ENCODE measurements at regions not wholly inside any gene's neighbourhood (a gene's known extent, or its start where the extent isn't known, plus 50 kb on each side); places are given as distances from the start of the nearest gene placed in this dataset.
"Not testable (repeated sequence)": the region's sequence is repeated elsewhere in the genome, so short reads cannot be mapped to it uniquely, and the experiment has no call there.

GRCh38 chr5:100011160-100011559 lies 524.0 kb upstream of the FAM174A start:
- DNase-seq: not testable (repeated sequence)

- no peak for DNase-seq
Measured at GRCh38 chr5:100004969-100005368, 530.2 kb upstream of the FAM174A start.

GRCh38 chr5:99998319-99998718 lies 536.9 kb upstream of the FAM174A start:
- DNase-seq: no peak

DNA sequence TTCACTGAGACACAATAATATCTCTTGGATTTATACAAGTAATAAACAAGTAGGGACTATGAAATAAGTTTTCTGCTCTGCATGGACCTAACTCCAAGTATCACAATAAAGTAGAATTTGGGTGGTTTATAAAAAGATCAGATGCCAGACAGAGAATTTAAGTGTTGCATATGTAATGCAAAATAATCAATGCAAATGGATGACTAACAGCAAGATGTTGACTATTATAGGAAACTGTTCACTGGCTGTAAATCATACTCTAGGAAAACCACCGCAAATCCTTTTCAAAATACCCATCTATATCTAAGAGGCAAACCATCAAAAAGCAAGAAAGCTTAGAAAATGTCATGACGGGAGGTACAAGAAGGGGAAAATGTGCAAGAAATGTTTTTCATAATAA lies 539.8 kb upstream of the FAM174A start:
- DNase-seq: no peak

- no peak for DNase-seq
Measured at GRCh38 chr5:99973779-99974178, 561.4 kb upstream of the FAM174A start.

DNA sequence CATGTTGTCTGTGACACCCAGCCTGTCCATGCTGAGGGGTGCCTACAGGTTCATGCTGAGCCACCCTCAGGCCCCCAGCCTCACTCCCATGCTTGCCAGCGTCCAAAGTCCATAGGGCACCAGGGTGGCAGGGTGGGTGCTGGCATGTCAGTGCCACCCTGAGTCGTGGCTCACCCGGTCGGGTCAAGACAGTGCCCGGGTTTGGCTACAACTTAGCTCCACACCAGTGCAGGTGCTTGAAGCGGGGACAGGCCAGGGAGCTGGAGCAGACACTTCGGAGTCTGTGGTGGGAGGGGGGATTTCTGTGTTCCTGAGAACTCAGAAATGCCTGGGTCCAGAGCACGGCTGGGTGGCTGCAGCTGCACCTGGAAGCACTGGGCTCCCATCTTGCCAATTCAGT lies 579.2 kb upstream of the FAM174A start:
- no peak for DNase-seq

DNA sequence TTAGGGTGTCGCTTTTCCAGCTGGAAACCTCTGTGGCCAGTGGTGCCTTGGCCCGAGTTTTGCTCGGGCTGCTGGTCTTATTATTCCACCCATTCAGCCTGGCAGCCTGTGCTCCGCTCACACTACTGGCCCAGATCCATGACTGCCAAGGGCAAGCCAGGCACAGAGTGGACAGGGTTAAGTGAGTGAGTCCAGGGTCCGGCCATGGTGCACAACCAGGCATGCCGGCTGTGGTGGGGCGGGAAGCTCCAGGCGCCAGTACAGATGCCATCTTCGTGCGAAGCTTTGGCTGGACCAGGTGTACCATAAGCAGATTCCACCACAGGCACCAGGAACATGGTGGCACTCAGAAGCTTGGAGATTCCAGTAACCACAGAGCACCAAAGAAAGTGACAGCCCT lies 580.2 kb upstream of the FAM174A start:
- DNase-seq: no peak

GRCh38 chr5:99949969-99950524 lies 585.1 kb upstream of the FAM174A start:
- DNase-seq: no peak

GRCh38 chr5:99949361-99949760 lies 585.8 kb upstream of the FAM174A start:
- DNase-seq: no peak

GRCh38 chr5:99948850-99949249 lies 586.3 kb upstream of the FAM174A start:
- DNase-seq: no peak

DNA sequence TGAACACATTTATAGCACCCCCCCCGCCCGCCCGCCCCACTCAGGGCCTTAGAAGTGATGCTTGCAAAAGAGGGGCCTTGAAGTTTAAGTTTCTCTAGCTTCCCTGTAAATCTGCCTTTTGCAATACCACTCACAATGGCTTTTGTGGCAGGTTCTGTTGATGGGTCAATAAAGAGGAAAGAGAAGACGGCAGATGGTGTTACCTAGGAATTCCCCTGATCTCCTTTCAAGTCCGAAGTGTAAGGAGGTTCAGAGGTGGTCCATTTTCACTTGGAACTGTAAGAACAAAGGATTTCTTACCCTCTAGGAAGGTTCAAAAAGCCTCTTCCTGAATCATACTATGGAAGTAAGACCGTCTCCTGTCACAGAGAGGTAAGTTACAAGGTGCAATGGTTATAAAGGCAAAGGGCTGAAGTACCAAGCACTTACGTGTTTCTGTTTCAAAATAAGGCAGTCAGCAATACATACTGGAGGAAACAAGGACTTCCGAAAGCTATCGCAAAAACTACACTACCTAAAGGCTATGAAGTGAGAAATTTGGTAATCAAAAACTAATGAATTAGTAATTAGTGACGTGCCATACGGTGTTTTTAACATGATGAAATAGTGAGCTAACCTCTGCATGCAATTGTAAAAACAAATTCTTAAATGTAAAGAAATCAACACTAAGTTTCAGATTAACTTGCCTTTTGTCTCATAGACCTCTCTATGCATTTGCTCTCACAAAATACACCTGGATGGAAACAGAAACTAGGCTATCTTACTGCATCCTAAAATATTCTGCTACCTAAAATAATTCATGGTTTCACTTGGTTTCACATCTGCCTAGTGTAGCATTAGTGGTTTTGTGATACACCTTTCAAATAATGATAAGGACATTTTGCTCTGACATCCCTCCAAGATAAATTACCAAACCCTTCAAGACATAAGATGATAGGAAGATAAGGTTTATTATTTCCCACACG lies 589.4 kb upstream of the FAM174A start:
- no peak for DNase-seq

DNA sequence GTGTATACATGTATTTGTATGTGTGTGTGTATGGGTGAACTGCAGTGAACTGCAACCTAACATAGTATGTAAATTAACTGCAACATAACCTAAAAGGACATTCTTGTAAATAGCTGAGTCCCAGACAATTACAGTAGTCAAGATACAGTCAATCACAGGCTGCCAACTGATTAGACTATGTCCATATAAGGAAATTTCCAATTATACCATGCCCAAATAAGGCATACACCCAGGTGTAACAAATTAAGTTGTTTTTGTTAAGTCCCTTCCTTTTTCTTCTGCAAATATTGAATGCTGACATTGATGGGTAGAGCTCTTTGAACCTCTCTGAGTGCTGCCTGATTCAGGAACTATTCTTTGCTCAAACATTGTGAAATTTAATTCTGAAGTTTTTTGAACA lies 594.6 kb upstream of the FAM174A start:
- DNase-seq: no peak

DNA sequence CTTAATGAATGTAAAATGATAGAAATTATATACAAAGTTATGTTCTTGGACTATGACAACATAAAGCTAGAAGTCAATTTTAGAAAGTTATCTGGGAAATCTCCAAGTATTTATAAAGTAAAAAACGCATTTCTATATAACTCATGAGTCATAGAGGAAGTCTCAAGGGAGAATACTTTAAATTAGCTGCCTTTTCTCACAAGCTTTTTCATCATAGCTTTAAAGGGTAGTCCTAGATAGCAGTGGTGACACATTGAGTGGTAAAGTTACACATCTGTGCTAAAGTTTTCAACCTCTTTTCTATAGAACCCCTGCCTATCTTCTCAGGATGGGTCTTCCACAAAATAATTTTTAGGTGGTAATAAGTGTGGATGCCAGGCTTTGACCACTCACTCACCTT lies 598.3 kb upstream of the FAM174A start:
- DNase-seq: no peak

DNA sequence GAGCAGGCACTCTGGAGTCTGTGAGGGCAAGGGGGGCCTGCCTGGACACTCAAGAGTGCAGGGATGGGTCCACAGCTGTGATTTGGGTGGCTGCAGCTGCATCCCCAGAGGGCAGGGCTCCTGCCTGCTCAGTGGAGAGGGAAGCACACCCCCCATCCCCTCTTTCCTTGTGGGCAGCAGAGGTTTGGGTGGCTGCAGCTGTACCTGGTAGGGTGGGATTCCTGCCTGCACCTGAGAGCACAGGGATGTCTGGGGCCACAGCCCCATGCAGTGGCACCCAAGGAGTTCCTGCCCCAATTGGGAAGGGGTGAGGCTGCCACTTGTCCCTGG lies 605.4 kb upstream of the FAM174A start:
- DNase-seq: no peak

- DNase-seq: no peak
Measured at GRCh38 chr5:99929067-99929805, 605.9 kb upstream of the FAM174A start.

GRCh38 chr5:99928490-99928889 lies 606.7 kb upstream of the FAM174A start:
- DNase-seq: no peak

GRCh38 chr5:99926463-99926862 lies 608.7 kb upstream of the FAM174A start:
- DNase-seq: no peak

DNA sequence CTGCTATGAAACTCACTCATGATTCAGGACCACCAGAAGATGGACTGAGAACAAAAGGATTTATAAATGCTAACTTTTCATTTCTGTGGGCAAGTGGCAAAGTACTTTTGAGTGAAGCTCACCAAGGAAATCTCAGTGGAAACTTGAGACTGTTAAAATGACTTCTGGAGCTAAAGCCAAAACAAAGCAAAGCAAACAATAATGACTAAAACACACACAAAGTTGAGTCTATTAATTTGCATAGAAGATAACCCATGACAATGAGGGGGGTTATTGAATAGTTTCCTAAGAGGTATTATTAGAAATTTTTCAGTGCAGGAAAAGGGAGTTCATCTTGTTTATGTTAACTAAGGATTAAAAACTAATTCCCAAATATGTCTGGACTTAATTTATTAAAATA lies 612.8 kb upstream of the FAM174A start:
- no peak for DNase-seq

DNA sequence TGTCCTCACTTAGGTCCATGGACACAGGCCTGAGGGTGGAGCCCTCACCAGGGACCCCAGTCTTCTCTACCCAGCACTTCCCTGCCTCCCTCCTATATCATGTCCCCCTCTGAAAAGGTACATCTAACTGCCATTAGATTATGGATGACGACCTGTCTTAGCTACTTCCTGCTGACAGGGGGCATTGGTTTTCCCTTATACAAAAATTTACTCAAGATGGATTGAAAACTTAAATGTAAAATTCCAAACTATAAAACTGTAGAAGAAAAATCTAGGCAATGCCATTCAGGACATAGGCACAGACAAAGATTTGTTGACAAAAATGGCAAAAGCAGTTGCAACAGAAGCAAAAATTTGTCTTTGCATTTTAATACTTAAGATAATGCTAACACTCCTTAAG lies 623.2 kb upstream of the FAM174A start:
- no peak for DNase-seq

DNA sequence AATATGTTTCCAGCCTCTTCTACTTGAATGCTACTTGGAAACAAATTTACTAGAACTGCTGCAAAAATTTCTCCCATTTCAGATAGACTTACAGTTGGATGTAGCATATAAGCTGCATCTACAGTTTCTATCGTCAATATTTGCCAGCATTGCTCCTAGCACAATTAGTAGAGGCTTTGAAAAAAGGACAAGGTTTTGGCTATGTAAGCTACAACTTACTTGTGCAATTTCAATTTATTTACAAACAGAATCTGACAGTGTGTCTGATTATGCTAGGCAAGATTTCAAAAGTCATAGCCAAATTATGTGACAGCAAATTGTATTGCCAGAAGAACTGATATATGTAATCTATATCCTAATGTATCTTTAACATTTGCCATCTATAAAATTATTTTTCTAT lies 628.4 kb upstream of the FAM174A start:
- DNase-seq: no peak

GRCh38 chr5:99901972-99902371 lies 633.2 kb upstream of the FAM174A start:
- DNase-seq: no peak

GRCh38 chr5:99900302-99900852 lies 634.8 kb upstream of the FAM174A start:
- DNase-seq: no peak

DNA sequence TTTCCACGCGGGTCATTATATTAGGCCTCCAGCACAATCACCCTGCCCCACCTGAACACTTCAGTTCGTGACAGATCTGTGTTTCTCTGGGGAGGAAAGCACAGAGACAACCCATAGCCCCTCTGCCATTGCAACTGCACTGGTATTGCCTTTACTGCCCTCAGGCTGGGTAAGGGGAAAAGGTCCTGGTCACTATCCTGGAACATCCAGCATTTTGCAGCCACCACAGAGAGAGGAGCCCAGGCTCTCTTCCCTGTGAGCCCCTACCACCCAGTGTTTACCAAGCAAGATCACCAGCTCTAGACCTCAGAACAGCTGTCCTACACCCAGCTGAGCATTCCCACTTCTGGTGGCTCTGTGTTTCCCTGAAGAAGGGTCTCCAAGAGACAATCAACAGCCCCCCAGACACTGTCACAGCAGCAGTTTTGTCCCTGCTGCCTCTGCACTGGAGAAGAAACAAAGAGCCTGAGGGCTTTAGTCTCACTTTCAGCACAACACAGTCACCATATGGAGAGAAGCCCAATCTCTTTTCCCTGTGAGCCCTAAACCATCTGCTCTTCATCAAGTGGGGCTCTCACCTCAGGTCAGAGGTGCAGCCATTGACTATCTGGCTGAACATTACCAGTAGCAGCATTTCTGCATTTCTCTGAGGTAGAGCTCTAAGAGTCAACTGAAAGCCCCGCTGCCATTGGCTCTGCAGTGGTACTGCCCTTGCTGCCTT lies 655.2 kb upstream of the FAM174A start:
- DNase-seq: no peak

Measured in CD4-positive, alpha-beta T cell treated with Interferon gamma for 1 hour (primary cell).